ENCODE measurements at regions not wholly inside any gene's neighbourhood (a gene's known extent, or its start where the extent isn't known, plus 50 kb on each side); places are given as distances from the start of the nearest gene placed in this dataset.

DNA sequence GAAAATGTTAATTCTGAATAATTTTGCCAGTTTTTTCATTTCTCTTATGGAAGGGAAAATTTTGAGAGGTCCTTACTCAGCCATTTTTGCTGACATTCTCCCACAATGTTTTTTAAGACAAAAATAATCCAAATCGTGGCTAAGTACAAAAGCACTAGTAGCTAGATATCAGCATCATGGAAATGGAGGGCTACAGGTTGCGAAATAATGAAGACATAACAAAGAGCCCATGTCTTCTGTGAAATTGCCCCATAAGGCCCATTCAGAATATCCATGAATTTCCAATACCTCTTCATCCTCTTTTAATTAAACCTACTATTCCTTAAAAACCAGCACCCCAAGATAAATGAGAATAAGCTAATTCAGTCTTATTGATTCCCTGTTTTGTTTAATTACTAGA is 107.4 kb downstream of the HNRNPD start:
- Histone ChIP-seq H3K36me3 (ENCODE audit: insufficient read depth, low read length) (no peaks in the 10 kb centered on the region), H3K9ac (ENCODE audit: low read length) (no peak overlapping the region), H2AFZ (ENCODE audit: low read length) (no peak overlapping the region), H4K20me1 (ENCODE audit: insufficient read depth, low read length) (no peaks in the 10 kb centered on the region), H3K79me2 (ENCODE audit: insufficient read depth, low read length) (no peaks in the 10 kb centered on the region), H3K9me2 (ENCODE audit: low read depth, low read length) (no peaks in the 10 kb centered on the region), H3F3A (ENCODE audit: insufficient read depth, low read length) (no peaks in the 10 kb centered on the region), H3K4me3 (ENCODE audit: low read depth, low read length, poor library complexity, severe bottlenecking) (no peak overlapping the region), H3K4me1 (ENCODE audit: insufficient read depth, low read length, severe bottlenecking) (no peaks in the 10 kb centered on the region), H3K27me3 (ENCODE audit: insufficient read depth, low read length) (no peaks in the 10 kb centered on the region), H3K27ac (ENCODE audit: low read depth, low read length, poor library complexity, severe bottlenecking) (no peak overlapping the region), H3K9me3 (ENCODE audit: low read length) (peaks cover 5% of the 10 kb centered on the region; the same call in 1 of the 2 replicates), H3K4me2 (ENCODE audit: low read length) (no peak overlapping the region)
- TF ChIP-seq CTCF (IDR thresholded peaks at IDR 0.05; ENCODE audit: low read length) (no peak), EZH2 (IDR thresholded peaks at IDR 0.05; ENCODE audit: borderline replicate concordance, low read length) (no peak)

DNA sequence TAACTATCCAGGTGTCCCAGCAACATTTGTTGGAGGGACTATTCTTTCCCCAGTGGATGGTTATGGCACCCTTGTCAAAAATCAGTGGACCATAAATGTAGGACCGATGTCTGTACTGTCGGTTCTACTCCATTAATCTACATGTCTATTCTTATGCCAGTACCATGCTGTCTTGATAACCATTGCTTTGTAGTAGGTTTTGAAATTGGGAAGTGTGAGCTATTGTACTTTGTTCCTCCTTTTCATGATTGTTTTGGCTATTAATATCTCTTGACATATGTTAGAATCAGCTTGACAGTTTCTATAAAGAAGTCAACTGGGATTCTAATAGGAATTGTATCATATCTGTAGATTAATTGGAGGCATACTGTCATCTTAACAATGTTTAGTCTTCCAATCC is 112.7 kb downstream of the HNRNPD start:
- no peaks in the 10 kb centered on the region for H3K4me1 ChIP-seq (ENCODE audit: insufficient read depth, low read length, severe bottlenecking)
- no peaks in the 10 kb centered on the region for H3K36me3 ChIP-seq (ENCODE audit: insufficient read depth, low read length)
- TF ChIP-seq CTCF (IDR thresholded peaks at IDR 0.05; ENCODE audit: low read length) (no peak), EZH2 (IDR thresholded peaks at IDR 0.05; ENCODE audit: borderline replicate concordance, low read length) (no peak)
- no peak overlapping the region for H3K9ac ChIP-seq (ENCODE audit: low read length)
- peaks cover 5% of the 10 kb centered on the region; the same call in 1 of the 2 replicates for H3K9me3 ChIP-seq (ENCODE audit: low read length)
- H3K27me3 ChIP-seq (ENCODE audit: insufficient read depth, low read length) = no peaks in the 10 kb centered on the region
- no peaks in the 10 kb centered on the region for H4K20me1 ChIP-seq (ENCODE audit: insufficient read depth, low read length)
- H3K79me2 ChIP-seq (ENCODE audit: insufficient read depth, low read length) = no peaks in the 10 kb centered on the region
- H3K9me2 ChIP-seq (ENCODE audit: low read depth, low read length) = no peaks in the 10 kb centered on the region
- H3K4me3 ChIP-seq (ENCODE audit: low read depth, low read length, poor library complexity, severe bottlenecking) = no peak overlapping the region
- H3F3A ChIP-seq (ENCODE audit: insufficient read depth, low read length) = no peaks in the 10 kb centered on the region
- no peak overlapping the region for H2AFZ ChIP-seq (ENCODE audit: low read length)
- H3K4me2 ChIP-seq (ENCODE audit: low read length) = no peak overlapping the region
- H3K27ac ChIP-seq (ENCODE audit: low read depth, low read length, poor library complexity, severe bottlenecking) = no peak overlapping the region

DNA sequence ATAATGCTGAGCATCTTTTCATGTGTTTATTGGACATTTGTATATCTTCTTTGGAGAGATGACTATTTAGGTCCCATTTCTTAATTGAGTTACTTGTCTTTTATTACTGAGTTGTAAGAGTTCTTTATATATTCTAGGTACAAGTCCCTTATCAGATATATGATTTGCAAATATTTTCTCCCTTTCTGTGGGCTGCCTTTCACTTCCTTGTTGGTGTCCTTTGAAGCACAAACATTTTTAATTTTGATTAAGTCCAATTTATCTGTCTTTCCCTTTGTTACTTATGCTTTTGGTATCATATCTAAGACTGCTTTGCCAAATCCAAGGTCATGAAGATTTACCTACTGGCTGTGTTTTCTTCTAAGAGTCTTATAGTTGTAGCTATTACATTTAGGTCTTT is 113.2 kb downstream of the HNRNPD start:
- Histone ChIP-seq H3K27me3 (ENCODE audit: insufficient read depth, low read length) (no peaks in the 10 kb centered on the region), H3F3A (ENCODE audit: insufficient read depth, low read length) (no peaks in the 10 kb centered on the region), H3K4me3 (ENCODE audit: low read depth, low read length, poor library complexity, severe bottlenecking) (no peak overlapping the region), H3K79me2 (ENCODE audit: insufficient read depth, low read length) (no peaks in the 10 kb centered on the region), H2AFZ (ENCODE audit: low read length) (no peak overlapping the region), H3K9me2 (ENCODE audit: low read depth, low read length) (no peaks in the 10 kb centered on the region), H3K4me1 (ENCODE audit: insufficient read depth, low read length, severe bottlenecking) (no peaks in the 10 kb centered on the region), H3K9ac (ENCODE audit: low read length) (no peak overlapping the region), H4K20me1 (ENCODE audit: insufficient read depth, low read length) (no peaks in the 10 kb centered on the region), H3K9me3 (ENCODE audit: low read length) (peaks cover 5% of the 10 kb centered on the region; the same call in 1 of the 2 replicates), H3K36me3 (ENCODE audit: insufficient read depth, low read length) (no peaks in the 10 kb centered on the region), H3K27ac (ENCODE audit: low read depth, low read length, poor library complexity, severe bottlenecking) (no peak overlapping the region), H3K4me2 (ENCODE audit: low read length) (no peak overlapping the region)
- TF ChIP-seq EZH2 (IDR thresholded peaks at IDR 0.05; ENCODE audit: borderline replicate concordance, low read length) (no peak), CTCF (IDR thresholded peaks at IDR 0.05; ENCODE audit: low read length) (no peak)

Measured in OCI-LY1 (cell line).